ENCODE measurements at regions not wholly inside any gene's neighbourhood (a gene's known extent, or its start where the extent isn't known, plus 50 kb on each side); places are given as distances from the start of the nearest gene placed in this dataset.

GRCh38 chr2:212732860-212733259, 194.3 kb upstream of the ERBB4 start:
- no peak for TF ChIP-seq CTCF (IDR thresholded peaks at IDR 0.05)
- ATAC-seq (ENCODE audit: low FRiP score) (no peak), DNase-seq (ENCODE audit: low spot score) (no peak)

- DNase-seq (ENCODE audit: low spot score), result no peak
- TF ChIP-seq CTCF (IDR thresholded peaks at IDR 0.05), result no peak
- ATAC-seq (ENCODE audit: low FRiP score), result peak; percentile 47
Observed at GRCh38 chr2:212730994-212731393, 192.4 kb upstream of the ERBB4 start.

- ATAC-seq (ENCODE audit: low FRiP score), result no peak
- DNase-seq (ENCODE audit: low spot score), result no peak
- TF ChIP-seq CTCF (IDR thresholded peaks at IDR 0.05), result no peak
Observed at GRCh38 chr2:212728717-212729116, 190.1 kb upstream of the ERBB4 start.

- peak; percentile 85 for ATAC-seq (ENCODE audit: low FRiP score)
Observed at GRCh38 chr2:212727751-212728150, 189.1 kb upstream of the ERBB4 start.

GRCh38 chr2:212726403-212726802, 187.8 kb upstream of the ERBB4 start:
- no peak for ATAC-seq (ENCODE audit: low FRiP score)
- TF ChIP-seq CTCF (IDR thresholded peaks at IDR 0.05), result no peak

More at GRCh38 chr2:212727751-212728150, 189.1 kb upstream of the ERBB4 start:
- no peak for TF ChIP-seq CTCF (IDR thresholded peaks at IDR 0.05)
- DNase-seq (ENCODE audit: low spot score), result no peak

GRCh38 chr2:212725180-212725579, 186.6 kb upstream of the ERBB4 start:
- TF ChIP-seq CTCF (IDR thresholded peaks at IDR 0.05), result no peak
- no peak for ATAC-seq (ENCODE audit: low FRiP score)

More at GRCh38 chr2:212726403-212726802, 187.8 kb upstream of the ERBB4 start:
- DNase-seq (ENCODE audit: low spot score), result no peak

GRCh38 chr2:212723226-212723625, 184.6 kb upstream of the ERBB4 start:
- no peak for TF ChIP-seq CTCF (IDR thresholded peaks at IDR 0.05)
- no peak for DNase-seq (ENCODE audit: low spot score)
- peak; percentile 46 for ATAC-seq (ENCODE audit: low FRiP score)

More at GRCh38 chr2:212725180-212725579, 186.6 kb upstream of the ERBB4 start:
- no peak for DNase-seq (ENCODE audit: low spot score)

All from omental fat pad (tissue), 3 donors.